NCI-H2227 treated with DMSO at 0.1 percent for 48 hours (cell line): ENCODE measurements at regions not wholly inside any gene's neighbourhood (a gene's known extent, or its start where the extent isn't known, plus 50 kb on each side); places are given as distances from the start of the nearest gene placed in this dataset.
"Not testable (repeated sequence)": the region's sequence is repeated elsewhere in the genome, so short reads cannot be mapped to it uniquely, and the experiment has no call there.

ENCODE experiments used
- DNase-seq: peaks from one replicate; lab custom pipeline; 2025; lab: John Stamatoyannopoulos, UW

DNA sequence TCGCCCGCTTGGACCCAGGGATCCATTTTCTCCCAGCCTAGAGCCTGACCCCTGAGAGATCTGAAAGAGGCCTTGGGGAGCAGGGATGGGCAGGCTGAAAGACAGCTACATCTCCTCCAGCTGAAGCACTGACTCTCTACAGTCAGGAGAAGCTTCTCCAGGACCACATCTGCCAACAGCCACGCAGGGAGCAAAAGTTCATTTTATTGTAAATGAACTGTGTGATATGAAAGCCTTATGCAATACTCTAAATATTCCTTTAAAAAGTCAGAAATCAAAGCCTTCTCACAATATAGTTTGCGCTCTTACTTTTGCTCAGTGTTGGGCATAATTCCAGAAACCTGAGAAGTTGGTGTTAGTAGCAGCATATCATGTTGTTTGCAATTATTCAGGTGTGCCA, 428.9 kb upstream of the RAB6C start:
- no peak for DNase-seq

DNA sequence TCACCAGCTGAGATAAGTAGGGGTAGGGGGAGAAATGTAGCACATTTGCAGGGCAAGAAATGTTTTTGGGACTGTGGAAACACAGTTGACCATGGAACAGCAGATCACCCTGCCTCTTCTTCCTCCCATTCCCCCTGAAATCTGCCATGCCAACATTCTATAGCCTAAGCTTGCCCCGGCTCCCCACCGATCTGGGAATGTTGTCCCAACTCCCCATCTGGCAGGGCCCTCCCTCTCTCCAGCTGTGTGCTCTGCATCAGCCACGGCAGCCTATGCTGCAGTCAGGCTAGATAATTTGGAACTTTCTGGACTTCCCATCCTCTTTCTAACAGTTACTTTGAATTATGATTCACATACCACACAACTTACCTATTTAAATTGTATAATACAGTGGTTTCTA, 425.1 kb upstream of the RAB6C start:
- no peak for DNase-seq

GRCh38 chr2:129559101-129559500, 420.4 kb upstream of the RAB6C start:
- DNase-seq = no peak

- DNase-seq = no peak
Observed at GRCh38 chr2:129565551-129566109, 413.8 kb upstream of the RAB6C start.

DNA sequence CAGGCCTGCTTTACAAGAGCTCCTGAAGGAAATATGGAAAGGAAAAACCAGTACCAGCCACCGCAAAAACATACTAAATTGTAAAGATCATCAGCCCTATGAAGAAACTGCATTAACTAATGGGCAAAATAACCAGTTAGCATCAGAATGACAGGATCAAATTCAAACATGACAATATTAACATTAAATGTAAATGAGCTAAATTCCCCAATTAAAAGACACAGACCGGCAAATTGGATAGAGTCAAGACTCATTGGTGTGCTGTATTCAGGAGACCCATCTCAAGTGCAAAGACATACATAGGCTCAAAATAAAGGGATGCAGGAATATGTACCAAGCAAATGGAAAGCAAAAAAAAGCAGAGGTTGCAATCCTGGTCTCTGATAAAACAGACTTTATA, 408.7 kb upstream of the RAB6C start:
- DNase-seq = not testable (repeated sequence)

GRCh38 chr2:129575431-129575830, 404.0 kb upstream of the RAB6C start:
- DNase-seq = no peak

DNA sequence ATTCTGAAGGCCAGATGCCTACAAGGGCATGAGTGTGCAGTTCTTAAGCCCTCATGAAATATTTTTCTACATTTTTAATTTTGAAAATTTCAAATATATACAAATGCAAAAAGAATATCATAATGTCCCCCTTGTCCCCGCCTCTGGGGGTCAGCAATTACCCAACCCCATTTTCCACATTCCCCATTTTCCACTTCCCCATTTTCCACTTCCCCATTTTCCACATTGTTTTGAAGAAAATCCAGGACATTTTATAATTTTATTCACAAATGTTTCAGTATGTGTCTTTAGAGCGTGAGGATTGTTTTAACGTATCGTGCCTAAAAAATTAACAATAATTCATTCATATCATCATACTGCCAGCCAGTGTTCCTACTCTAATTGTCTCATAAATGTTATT, 403.6 kb upstream of the RAB6C start:
- DNase-seq = no peak

DNA sequence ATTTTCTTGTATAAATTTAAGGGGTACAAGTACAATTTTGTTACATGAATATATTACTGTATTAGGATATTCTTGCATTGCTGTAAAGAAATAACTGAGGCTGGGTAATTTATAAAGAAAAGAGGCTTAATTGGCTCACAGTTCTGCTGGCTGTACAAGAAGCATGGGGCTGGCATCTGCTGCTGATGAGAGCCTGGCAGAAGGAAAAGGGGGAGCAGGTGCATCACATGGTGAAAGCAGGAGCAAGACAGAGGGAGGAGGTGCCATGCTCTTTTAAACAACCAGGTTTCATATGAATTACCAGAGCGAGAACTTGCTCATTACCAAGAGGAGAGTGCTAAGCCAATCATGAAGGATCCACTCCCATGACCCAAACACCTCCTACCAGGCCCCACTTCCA, 399.5 kb upstream of the RAB6C start:
- DNase-seq = no peak

GRCh38 chr2:129585760-129586159, 393.7 kb upstream of the RAB6C start:
- no peak for DNase-seq

DNA sequence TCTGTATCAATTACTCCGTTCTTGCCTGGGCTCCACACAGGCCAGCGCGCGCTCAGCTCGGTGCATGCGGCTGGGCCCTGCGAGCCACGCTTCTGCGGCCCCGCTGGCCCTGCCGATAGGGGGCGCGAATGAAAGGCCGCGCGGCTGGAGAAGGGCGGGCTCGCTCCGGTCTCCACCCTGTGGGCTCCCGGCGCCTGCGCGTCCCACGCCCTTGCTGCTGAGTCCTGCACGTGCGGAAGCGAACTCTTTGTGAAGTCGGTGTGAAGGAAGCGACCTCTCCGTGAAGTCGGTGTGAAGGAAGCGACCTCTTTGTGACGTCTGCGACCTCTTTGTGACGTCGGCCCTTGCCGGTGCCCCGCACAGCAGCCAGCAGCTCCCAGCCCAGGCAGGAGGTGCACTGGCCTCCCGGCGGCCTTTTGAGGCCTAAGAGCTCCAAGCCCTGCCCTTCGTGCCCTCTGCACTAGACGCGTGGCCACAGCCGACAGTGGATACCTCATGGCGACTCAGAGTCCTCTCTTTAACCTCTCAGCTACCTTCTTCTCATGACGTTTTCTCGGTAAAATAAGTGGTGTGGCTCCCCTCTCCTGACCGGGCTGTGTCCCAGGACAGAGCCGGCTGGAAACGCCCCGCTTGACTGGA, 391.9 kb upstream of the RAB6C start:
- no peak for DNase-seq

DNA sequence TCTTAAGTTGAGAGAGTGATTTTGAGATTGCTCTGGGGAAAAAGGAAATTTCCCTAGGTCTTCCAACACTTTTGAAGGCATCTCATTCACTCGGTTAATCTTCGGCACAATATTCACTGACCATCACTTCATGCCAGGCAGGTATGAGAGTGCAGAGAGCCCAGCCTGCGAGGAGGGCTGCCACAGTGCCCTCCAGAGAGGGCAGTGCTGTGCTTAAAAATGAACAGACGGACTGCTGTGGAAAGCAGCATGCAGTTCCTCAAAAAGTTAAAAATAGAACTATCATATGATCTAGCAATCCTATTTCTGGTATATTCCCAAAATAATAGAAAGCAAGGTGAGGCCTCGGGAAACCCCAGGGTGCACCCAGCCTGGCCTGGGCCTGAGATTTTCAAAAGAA, 374.9 kb upstream of the RAB6C start:
- DNase-seq = no peak

DNA sequence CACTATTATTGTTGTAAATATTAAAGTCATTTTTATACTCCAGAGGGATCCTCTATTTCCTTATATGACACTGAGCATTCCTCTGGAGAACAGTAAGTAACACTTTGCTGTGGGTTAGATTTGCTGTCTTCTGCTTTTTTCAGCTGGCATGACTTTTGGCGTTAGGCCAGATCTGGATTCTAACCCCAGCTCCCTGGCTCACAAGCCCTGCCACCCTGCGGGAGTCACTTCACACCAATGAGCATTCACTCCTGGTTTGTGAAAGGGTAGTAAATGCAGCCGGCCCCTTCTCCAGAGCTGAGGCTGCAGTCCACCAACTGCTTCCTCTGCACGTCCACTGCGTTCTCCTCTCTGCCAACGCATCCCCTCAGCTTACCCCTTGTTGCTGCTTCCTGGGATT, 373.8 kb upstream of the RAB6C start:
- no peak for DNase-seq

DNA sequence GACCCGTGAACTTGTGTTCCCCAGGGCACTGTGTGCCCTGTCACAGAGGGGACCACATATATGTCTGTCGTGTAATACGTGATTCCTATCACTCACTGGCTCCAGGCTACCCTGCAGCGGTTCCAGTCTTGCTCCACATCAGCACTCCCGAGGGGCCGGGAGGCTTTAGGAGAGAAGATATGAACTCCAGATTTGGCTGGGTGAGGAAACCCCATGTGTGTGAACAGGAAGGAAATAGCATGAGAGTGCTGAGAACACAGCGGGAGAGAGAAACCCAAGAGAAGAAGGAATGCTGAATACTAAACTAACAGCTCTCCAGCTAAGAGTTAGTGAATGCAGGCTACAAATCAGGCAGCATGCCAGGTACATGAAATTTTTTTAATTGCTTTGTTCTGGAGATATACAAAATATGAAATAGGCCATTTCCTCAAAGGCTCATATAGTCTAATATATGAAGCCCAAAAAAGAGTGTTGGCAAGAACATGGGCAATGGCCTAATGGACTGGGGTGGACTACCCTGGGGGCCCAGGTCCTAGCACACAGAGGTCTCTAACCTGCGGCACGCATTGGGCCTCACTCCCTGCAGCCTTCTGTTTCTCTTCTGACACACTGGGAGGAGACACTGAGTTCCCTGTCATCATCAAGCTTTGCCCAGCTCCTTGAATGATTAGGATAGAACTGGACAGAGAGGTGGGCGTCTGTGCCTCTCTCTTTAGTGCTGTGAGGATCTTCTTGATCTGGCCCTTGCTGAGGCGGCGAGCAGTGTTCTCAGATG, 372.8 kb upstream of the RAB6C start:
- no peak for DNase-seq

DNA sequence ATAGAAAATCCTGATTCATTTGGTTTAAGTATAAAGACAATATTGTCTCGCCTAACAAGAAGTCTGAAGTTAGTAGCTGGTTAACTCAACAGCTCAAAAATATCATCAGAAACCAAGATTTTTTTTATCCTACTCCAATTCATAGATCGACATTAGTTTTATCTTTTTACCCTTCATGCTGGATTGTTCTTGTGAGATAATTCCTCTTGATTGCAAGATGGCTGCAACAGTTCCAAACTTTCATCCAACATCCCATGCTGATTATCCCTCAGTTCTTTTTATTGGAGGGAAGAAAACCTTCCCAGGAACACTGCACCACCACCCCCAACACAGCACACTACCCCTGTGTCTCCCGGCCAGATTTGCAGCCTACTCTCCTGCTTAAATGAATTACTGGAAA, 370.2 kb upstream of the RAB6C start:
- no peak for DNase-seq

DNA sequence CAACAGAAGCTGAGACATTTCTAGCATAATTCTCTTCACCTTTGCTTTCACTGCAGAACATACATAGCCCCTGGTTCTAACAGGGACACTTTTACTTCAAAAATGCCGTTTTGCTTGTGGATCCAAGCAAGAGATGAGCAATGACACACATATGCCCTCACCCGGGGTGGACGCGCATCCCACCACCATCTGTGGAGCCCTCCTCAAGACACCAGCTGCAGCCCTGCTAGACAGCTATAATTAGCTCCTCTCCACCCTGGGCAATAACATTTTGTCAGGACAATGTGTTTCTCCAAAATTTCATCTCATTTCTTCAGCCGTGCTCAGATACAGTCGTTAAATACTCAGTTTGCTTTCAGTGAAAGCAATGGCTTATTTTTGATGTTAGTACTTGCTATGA, 368.7 kb upstream of the RAB6C start:
- peak; percentile 50 for DNase-seq

DNA sequence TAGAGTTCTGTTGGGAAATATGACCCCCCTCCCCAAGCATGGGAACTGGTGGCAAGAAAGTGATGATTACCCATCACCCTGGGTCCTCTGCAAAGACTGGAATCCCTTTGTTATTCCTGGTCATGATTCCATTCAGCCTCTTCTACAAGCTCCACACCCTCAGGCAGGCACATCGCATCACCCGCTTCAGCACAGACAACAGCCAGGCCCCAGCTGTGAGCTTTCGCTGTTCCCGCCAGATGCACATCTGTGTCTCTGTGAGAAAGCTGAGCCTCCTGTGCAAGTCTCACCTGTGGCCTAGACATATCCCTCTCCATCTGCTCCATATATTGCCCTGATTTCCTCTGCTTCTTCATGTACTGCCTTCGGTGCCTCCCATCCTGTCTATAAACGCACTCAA, 368.0 kb upstream of the RAB6C start:
- DNase-seq = peak; percentile 48

GRCh38 chr2:129619471-129619870, 360.0 kb upstream of the RAB6C start:
- no peak for DNase-seq

- DNase-seq = no peak
Observed at GRCh38 chr2:129620411-129620810, 359.1 kb upstream of the RAB6C start.

- DNase-seq = no peak
Observed at GRCh38 chr2:129623783-129624182, 355.7 kb upstream of the RAB6C start.

DNA sequence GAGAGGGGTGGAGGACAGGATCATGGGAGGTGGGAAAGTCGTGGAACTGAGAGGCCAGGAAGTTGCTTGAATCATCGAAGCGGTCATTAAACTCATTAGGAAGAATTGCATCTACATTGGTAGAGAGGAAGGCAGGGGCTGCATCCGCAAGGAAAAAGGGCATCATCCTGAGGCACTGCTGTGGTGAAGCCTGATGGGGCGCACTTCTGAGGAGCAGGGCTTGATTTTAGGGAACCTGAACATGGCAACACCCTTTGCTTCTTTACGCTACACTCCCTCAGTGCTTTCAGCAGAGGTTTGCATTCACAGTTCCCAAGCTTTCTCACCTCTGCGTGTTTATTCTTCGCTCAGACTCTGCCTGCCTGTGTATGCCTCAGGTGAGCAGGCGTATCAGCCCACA, 352.0 kb upstream of the RAB6C start:
- DNase-seq = no peak

GRCh38 chr2:129636692-129637091, 342.8 kb upstream of the RAB6C start:
- DNase-seq = no peak

- DNase-seq = no peak
Observed at GRCh38 chr2:129641371-129641770, 338.1 kb upstream of the RAB6C start.

DNA sequence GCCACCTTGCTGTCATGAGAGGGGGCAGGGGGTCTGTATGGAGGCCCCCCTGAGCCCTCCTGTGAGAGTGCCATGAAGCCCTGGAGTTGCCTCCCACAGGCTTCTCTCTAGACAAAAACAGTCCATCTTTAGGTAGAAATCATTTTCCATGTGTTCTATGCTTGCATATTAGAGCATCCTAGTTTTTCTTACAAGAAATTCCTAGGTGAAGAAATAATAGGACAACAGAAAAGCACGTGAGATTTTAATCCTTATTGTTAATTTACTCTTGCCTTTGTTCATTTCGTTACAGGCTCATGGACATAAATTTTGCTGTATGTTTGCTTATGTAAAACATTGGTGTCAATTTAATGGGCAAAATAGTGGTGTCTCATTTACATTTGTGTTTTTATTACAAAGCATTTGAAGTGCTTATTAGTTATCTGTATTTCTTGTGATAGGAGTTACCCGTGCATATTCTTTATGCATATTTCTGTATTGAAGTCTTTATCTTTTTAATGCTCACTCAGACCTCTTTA, 336.9 kb upstream of the RAB6C start:
- no peak for DNase-seq
